Fibroblast of the aortic adventitia (primary cell): ENCODE measurements at regions not wholly inside any gene's neighbourhood (a gene's known extent, or its start where the extent isn't known, plus 50 kb on each side); places are given as distances from the start of the nearest gene placed in this dataset.

Source experiments
- DNase-seq: peaks from one replicate; pipeline ENCODE4 v3.0.0-alpha.2; 2010; ENCODE audit warnings: low read depth
- H3K4me3 ChIP-seq: 2 replicates; pipeline ENCODE4 v1.5.1; 2011; ENCODE audit warnings: low read depth, mild to moderate bottlenecking, control low read depth, low read length, moderate library complexity
- CTCF ChIP-seq: IDR thresholded peaks from 2 replicates; pipeline ENCODE4 v1.5.1; 2011; ENCODE audit warnings: mild to moderate bottlenecking, low read length, control low read depth, inconsistent platforms; ENCODE audit not compliant: insufficient read depth

GRCh38 chr6:14353281-14353680, 235.7 kb downstream of the CD83 start:
- TF ChIP-seq CTCF: no peak
- H3K4me3 ChIP-seq: no peak overlapping the region
- DNase-seq: no peak

GRCh38 chr6:14353798-14354197, 236.2 kb downstream of the CD83 start:
- no peak for TF ChIP-seq CTCF
- no peak overlapping the region for H3K4me3 ChIP-seq
- DNase-seq: no peak

GRCh38 chr6:14354919-14355572, 237.5 kb downstream of the CD83 start:
- TF ChIP-seq CTCF: no peak
- DNase-seq: peak; percentile 91
- no peak overlapping the region for H3K4me3 ChIP-seq

GRCh38 chr6:14359438-14359837, 241.9 kb downstream of the CD83 start:
- DNase-seq: no peak
- no peak overlapping the region for H3K4me3 ChIP-seq
- no peak for TF ChIP-seq CTCF

DNA sequence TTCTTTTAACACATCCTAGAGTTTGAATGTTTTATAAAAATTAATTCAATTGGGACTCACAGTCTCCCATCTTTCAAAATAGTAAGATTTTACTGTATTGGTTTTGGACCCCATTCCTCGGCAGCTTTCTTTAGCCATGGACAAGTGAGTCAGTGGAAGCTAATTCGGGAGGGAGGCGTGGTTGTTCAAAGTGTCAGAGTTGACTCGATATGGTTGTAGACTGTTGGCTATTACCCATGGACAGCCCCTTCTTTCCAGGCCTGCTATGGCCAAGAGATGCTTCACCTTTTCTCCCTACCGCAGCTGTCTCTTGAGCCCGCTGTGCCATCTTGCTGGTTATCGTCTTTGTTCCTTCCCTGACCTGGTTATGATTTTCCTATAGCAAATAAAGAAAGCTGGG, 243.0 kb downstream of the CD83 start:
- no peak for TF ChIP-seq CTCF
- DNase-seq: no peak
- H3K4me3 ChIP-seq: no peak overlapping the region

DNA sequence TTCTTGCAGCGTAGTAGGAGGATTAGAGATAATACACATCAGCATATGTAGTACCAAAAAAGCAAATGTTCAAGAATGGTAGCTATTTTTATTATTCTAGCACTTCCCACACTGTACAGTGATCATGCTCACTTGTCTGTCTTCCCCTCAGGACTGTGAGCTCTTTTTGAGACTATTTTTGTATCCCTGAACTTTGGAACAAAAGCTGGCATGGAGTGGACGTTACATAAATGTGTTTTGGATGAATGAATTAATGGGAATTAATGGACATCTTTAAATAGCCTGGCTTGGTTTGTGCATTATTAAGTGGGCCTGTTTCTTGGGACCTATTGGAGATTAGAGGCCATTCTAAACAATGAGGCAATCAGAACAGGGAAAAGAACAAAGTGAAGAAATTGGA, 243.7 kb downstream of the CD83 start:
- no peak for DNase-seq
- no peak overlapping the region for H3K4me3 ChIP-seq
- TF ChIP-seq CTCF: no peak
